DND-41 (cell line): ENCODE measurements at regions not wholly inside any gene's neighbourhood (a gene's known extent, or its start where the extent isn't known, plus 50 kb on each side); places are given as distances from the start of the nearest gene placed in this dataset.

Experiments used
- ATAC-seq: fragments of 200-7000 bp; cut with Tn5 transposase; 3 replicates; pipeline ENCODE4 v1.9.1; 2021; ENCODE audit warnings: low read depth; ENCODE audit not compliant: insufficient read depth
- DNase-seq: peaks from one replicate; pipeline ENCODE4 v3.0.0-alpha.2; 2020
- H2AFZ ChIP-seq: 2 replicates; pipeline ENCODE4 v1.6.0; 2012; ENCODE audit warnings: low read depth, low read length
- H3K27ac ChIP-seq: 2 replicates; pipeline ENCODE4 v1.5.1; 2012; ENCODE audit warnings: low read length, inconsistent platforms
- H3K27me3 ChIP-seq: fragments of 200-600 bp; sonication (generic); 2 replicates; pipeline ENCODE4 v1.6.0; 2012; ENCODE audit warnings: low read length, mild to moderate bottlenecking, inconsistent platforms; ENCODE audit not compliant: insufficient read depth, poor library complexity
- H3K36me3 ChIP-seq: 2 replicates; pipeline ENCODE4 v1.5.1; 2012; ENCODE audit warnings: low read length, inconsistent platforms; ENCODE audit not compliant: insufficient read depth
- H3K4me1 ChIP-seq: 2 replicates; pipeline ENCODE4 v1.5.1; 2012; ENCODE audit warnings: mild to moderate bottlenecking, low read length; ENCODE audit not compliant: insufficient read depth
- H3K4me2 ChIP-seq: 2 replicates; pipeline ENCODE4 v1.6.0; 2012; ENCODE audit warnings: mild to moderate bottlenecking, moderate library complexity, low read length, inconsistent platforms; ENCODE audit not compliant: insufficient read depth
- H3K4me3 ChIP-seq, 2 experiments: fragments of 200-600 bp in 1 of 2; shearing (Covaris generic) in 1 of 2; 2 replicates each; pipeline ENCODE4 v1.5.1; 2012 to 2016; ENCODE audit warnings: inconsistent platforms in 2 of 2, low read length in 2 of 2, mild to moderate bottlenecking in 2 of 2, low read depth in 1 of 2, moderate library complexity in 1 of 2
- H3K79me2 ChIP-seq: 2 replicates; pipeline ENCODE4 v1.6.0; 2012; ENCODE audit warnings: low read length, inconsistent platforms; ENCODE audit not compliant: insufficient read depth
- H3K9ac ChIP-seq: 2 replicates; pipeline ENCODE4 v1.6.0; 2012; ENCODE audit warnings: low read depth, mild to moderate bottlenecking, inconsistent platforms, low read length, moderate library complexity
- H3K9me3 ChIP-seq: 2 replicates; pipeline ENCODE4 v1.5.1; 2012; ENCODE audit warnings: low read length, moderate library complexity, mild to moderate bottlenecking, inconsistent platforms; ENCODE audit not compliant: insufficient read depth, severe bottlenecking
- H4K20me1 ChIP-seq: 2 replicates; pipeline ENCODE4 v1.6.0; 2012; ENCODE audit warnings: low read length; ENCODE audit not compliant: insufficient read depth
- CTCF ChIP-seq: IDR thresholded peaks from 2 replicates; pipeline ENCODE4 v1.5.1; 2012; ENCODE audit warnings: borderline replicate concordance, low read length, moderate library complexity, mild to moderate bottlenecking; ENCODE audit not compliant: poor library complexity, severe bottlenecking; ENCODE audit errors: extremely low read depth
- EZH2 ChIP-seq: IDR thresholded peaks from 3 replicates; pipeline ENCODE4 v1.6.1; 2012; ENCODE audit warnings: borderline replicate concordance, low read depth, mild to moderate bottlenecking, moderate library complexity, low read length, inconsistent platforms; ENCODE audit not compliant: severe bottlenecking

- no peak for ATAC-seq
- Histone ChIP-seq H3K4me1 (no peaks in the 10 kb centered on the region), H3K79me2 (no peaks in the 10 kb centered on the region), H3K27me3 (no peaks in the 10 kb centered on the region), H3K4me2 (no peak overlapping the region), H3K27ac (no peak overlapping the region), H3K9ac (no peak overlapping the region), H4K20me1 (no peaks in the 10 kb centered on the region), H3K36me3 (no peaks in the 10 kb centered on the region), H3K9me3 (peaks cover 5% of the 10 kb centered on the region), H3K4me3 (no peak overlapping the region), H2AFZ (no peak overlapping the region; the same call in 1 of the 2 replicates)
- no peak for TF ChIP-seq EZH2
- no peak for TF ChIP-seq CTCF
- no peak for DNase-seq
Observed at GRCh38 chr2:195356920-195357440, 300.0 kb upstream of the SLC39A10 start.

GRCh38 chr2:195356026-195356425 lies 301.0 kb upstream of the SLC39A10 start:
- Histone ChIP-seq H3K27me3 (no peaks in the 10 kb centered on the region), H3K27ac (no peak overlapping the region), H3K79me2 (no peaks in the 10 kb centered on the region), H3K9me3 (peaks cover 5% of the 10 kb centered on the region), H2AFZ (0 out of 2 replicates have a peak overlapping the region, but pooled peaks have one; percentile 26), H3K4me2 (no peak overlapping the region), H4K20me1 (no peaks in the 10 kb centered on the region), H3K4me1 (no peaks in the 10 kb centered on the region), H3K9ac (no peak overlapping the region), H3K4me3 (no peak overlapping the region), H3K36me3 (no peaks in the 10 kb centered on the region)
- no peak for TF ChIP-seq CTCF
- no peak for TF ChIP-seq EZH2
- DNase-seq = no peak
- no peak for ATAC-seq

GRCh38 chr2:195352581-195352980 lies 304.4 kb upstream of the SLC39A10 start:
- Histone ChIP-seq H3K4me2 (no peak overlapping the region), H3K9ac (no peak overlapping the region), H2AFZ (no peak overlapping the region), H3K27me3 (no peaks in the 10 kb centered on the region), H3K36me3 (no peaks in the 10 kb centered on the region), H4K20me1 (no peaks in the 10 kb centered on the region), H3K79me2 (no peaks in the 10 kb centered on the region), H3K4me3 (no peak overlapping the region), H3K9me3 (peaks cover 16% of the 10 kb centered on the region), H3K4me1 (no peaks in the 10 kb centered on the region), H3K27ac (no peak overlapping the region)
- no peak for DNase-seq
- no peak for ATAC-seq
- TF ChIP-seq CTCF = no peak
- no peak for TF ChIP-seq EZH2
